ENCODE measurements at regions not wholly inside any gene's neighbourhood (a gene's known extent, or its start where the extent isn't known, plus 50 kb on each side); places are given as distances from the start of the nearest gene placed in this dataset.

- no peak for DNase-seq (ENCODE audit: low read depth in 2 of 2)
Measured at GRCh38 chr3:10583798-10584708, 78.7 kb upstream of the ATP2B2 start.

DNA sequence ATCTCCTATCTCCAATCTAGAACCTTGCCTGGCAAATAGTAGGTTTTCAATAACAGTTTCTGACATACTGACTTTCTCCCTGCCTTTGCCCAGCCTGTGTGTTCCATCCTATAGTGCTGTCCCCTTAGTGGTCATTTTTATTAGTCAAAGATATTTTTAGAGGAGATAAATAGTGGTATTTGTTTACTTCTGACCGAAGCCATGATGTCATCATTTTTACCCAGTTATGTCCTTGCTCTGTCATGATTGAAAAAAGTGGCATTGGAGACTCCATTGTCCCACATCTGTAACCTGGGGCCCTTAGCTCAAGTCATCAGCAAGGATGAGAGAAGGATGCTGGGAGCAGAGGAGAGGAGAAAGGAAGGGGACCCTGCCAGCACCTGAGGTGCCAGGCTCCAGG lies 80.6 kb upstream of the ATP2B2 start:
- DNase-seq (ENCODE audit: low read depth in 2 of 2): no peak

GRCh38 chr3:10594915-10595314 lies 89.5 kb upstream of the ATP2B2 start:
- DNase-seq (ENCODE audit: low read depth in 2 of 2): peak in 1 of 2 donors; percentile 5

- DNase-seq (ENCODE audit: low read depth in 2 of 2): no peak
Measured at GRCh38 chr3:10596746-10597448, 91.5 kb upstream of the ATP2B2 start.

- no peak for DNase-seq (ENCODE audit: low read depth in 2 of 2)
Measured at GRCh38 chr3:10597733-10598132, 92.3 kb upstream of the ATP2B2 start.

- DNase-seq (ENCODE audit: low read depth in 2 of 2): no peak
Measured at GRCh38 chr3:10599017-10599416, 93.6 kb upstream of the ATP2B2 start.

DNA sequence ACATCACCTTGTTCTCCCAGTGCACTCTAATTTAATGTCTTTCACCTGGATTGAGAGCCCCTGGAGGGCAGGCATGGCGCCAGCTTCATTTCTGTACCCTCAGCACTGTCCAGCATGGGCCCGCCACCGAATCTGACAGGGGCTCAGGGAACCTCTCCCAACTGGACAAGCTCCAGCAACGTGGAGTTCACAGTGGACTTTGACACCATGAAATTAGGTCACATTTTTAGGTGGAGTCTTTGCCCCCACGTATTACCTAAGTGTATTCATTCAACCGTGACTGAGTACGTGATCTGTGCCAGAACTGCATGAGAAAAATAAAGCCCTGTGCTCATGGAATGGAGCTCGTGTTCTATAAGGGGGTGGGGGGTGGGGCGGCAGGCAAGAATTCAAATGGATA lies 94.1 kb upstream of the ATP2B2 start:
- no peak for DNase-seq (ENCODE audit: low read depth in 2 of 2)

GRCh38 chr3:10600296-10600714 lies 94.9 kb upstream of the ATP2B2 start:
- no peak for DNase-seq (ENCODE audit: low read depth in 2 of 2)

GRCh38 chr3:10600726-10601125 lies 95.3 kb upstream of the ATP2B2 start:
- DNase-seq (ENCODE audit: low read depth in 2 of 2): no peak

DNA sequence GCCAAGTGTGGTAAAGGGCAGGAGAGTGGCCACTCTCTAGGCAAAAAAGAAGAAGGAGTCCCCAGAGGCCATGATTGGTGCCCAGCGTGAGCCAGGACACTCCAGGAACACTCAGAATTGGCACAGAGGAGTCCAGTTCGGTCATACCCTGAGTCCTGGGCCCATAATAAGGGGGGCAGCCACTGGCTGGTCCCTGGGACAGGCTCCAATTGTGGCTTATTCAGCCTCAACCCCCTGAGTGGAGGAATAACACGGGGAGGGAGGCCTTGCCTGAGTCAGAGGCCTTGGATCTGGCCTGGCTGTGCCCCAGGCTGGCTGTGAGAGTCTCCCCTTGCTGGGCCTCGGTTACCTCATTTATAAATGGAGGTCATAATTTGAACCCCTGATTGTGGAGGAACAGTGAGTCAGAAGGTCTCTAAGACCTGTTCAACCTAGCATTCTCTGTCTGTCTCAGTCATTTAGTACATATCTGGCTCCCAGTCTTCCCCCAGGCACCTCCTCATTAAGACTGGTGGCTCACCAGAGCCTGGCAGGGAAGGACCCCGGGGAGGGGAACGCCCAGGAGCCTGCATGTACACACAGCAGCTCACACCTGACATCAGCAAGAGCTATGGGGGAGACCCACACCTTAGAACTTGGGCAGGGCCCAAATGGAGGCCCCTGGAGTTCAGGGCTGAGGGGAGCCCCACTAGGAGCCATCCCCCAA lies 95.9 kb upstream of the ATP2B2 start:
- DNase-seq (ENCODE audit: low read depth in 2 of 2): no peak

DNA sequence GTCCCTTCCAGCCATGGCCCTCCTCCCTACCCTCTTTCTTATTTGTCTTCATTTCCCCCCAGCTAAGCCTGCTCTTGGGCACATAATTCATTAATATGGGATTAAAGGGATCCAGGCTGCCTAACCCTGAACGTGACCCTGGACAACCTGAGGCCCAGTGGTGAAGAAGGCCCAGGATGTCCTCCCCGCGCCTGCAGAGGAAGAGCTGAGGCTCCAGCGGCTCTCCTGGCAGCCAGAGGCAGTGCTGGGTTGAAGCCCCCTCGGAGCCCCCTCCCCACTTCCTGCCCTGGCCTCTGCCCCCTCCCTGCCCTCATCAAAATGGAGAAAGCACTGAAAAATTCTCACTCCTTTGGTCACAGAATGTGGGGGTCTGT lies 96.5 kb upstream of the ATP2B2 start:
- no peak for DNase-seq (ENCODE audit: low read depth in 2 of 2)

DNA sequence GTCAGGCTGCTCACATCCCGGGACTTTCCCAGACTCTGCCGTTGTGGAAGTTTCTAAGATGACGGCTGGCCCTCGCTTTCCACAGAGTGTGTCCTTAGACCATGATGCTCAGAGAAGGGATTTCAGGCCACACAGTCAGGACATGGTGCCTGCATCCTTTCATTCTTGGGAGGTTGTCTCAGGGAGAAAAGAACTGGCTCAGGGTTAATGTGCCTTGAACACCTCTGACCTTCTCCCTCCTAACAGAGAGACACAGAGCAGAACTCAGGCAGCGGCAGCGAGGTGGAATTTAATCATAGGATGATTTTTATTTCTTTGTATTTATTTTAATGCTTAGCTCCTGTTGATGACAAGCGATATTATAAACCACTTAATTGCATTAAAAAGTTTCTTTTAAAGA lies 96.9 kb upstream of the ATP2B2 start:
- DNase-seq (ENCODE audit: low read depth in 2 of 2): no peak

GRCh38 chr3:10602769-10603768 lies 97.7 kb upstream of the ATP2B2 start:
- DNase-seq (ENCODE audit: low read depth in 2 of 2): peak; percentile 50 to 60

- no peak for DNase-seq (ENCODE audit: low read depth in 2 of 2)
Measured at GRCh38 chr3:10609134-10609533, 103.7 kb upstream of the ATP2B2 start.

- DNase-seq (ENCODE audit: low read depth in 2 of 2): no peak
Measured at GRCh38 chr3:10614168-10614567, 108.8 kb upstream of the ATP2B2 start.

DNA sequence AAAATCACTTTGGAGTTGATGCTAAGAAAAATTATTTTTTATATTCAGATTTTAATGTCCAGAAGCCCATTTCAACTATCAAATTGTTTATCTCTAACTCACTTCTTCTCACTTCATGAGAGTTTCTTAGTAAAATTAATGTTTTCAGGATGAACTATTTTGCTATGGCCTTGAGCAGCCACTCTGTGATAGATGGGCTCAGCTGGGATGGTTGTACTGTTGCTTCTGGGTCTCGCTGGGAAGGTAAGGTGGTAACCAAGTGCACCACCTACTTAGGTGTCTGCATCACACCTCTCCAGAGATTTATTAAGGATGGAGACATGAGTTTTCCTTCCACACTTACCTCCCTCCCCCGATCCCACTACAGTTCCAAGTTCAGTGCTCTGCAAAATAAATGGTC lies 110.3 kb upstream of the ATP2B2 start:
- no peak for DNase-seq (ENCODE audit: low read depth in 2 of 2)

- no peak for DNase-seq (ENCODE audit: low read depth in 2 of 2)
Measured at GRCh38 chr3:10616321-10616720, 110.9 kb upstream of the ATP2B2 start.

- no peak for DNase-seq (ENCODE audit: low read depth in 2 of 2)
Measured at GRCh38 chr3:10619989-10620832, 114.8 kb upstream of the ATP2B2 start.

DNA sequence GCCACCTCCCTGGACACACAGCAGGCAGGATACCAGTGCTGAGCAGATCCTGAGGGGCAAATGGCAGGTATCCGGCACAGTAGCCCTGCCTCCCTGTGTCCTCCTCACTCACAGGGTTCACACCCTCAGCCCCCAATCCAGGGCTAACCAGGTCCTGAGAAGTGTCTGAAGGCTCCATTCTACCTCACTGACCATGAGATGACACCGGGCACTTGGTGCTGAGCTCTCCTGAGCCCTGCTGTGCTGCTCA lies 115.4 kb upstream of the ATP2B2 start:
- no peak for DNase-seq (ENCODE audit: low read depth in 2 of 2)

GRCh38 chr3:10623578-10624275 lies 118.3 kb upstream of the ATP2B2 start:
- DNase-seq (ENCODE audit: low read depth in 2 of 2): no peak

Measured in stimulated activated CD8-positive, alpha-beta memory T cell treated with anti-CD3 and anti-CD28 coated beads, Interleukin-7, amount 100 ng/mL, for 4 hours (primary cell).